Subcutaneous abdominal adipose tissue (tissue), 5 donors: ENCODE measurements at regions not wholly inside any gene's neighbourhood (a gene's known extent, or its start where the extent isn't known, plus 50 kb on each side); places are given as distances from the start of the nearest gene placed in this dataset.

Source experiments
- H3K27ac ChIP-seq: one replicate; pipeline ENCODE4 v1.7.0; 2013; ENCODE audit warnings: low read depth, mild to moderate bottlenecking, inconsistent platforms, low read length, moderate library complexity
- H3K27me3 ChIP-seq, 5 donors: one replicate each; pipeline ENCODE4 v1.7.0; 2013; ENCODE audit warnings: low read length in 5 of 5, inconsistent platforms in 1 of 5; ENCODE audit not compliant: control insufficient read depth in 5 of 5, insufficient read depth in 4 of 5
- H3K36me3 ChIP-seq, 5 donors: one replicate each; pipeline ENCODE4 v1.7.0; 2013; ENCODE audit warnings: low read length in 5 of 5; ENCODE audit not compliant: control insufficient read depth in 5 of 5, insufficient read depth in 5 of 5
- H3K4me1 ChIP-seq, 5 donors: one replicate each; pipeline ENCODE4 v1.7.0; 2013; ENCODE audit warnings: low read length in 5 of 5, mild to moderate bottlenecking in 3 of 5, moderate library complexity in 1 of 5; ENCODE audit not compliant: control insufficient read depth in 5 of 5, insufficient read depth in 5 of 5
- H3K4me3 ChIP-seq, 5 donors: one replicate each; pipeline ENCODE4 v1.7.0; 2013; ENCODE audit warnings: low read length in 5 of 5, low read depth in 1 of 5
- H3K9ac ChIP-seq, 5 donors: one replicate each; pipeline ENCODE4 v1.7.0; 2013; ENCODE audit warnings: low read length in 5 of 5, mild to moderate bottlenecking in 4 of 5, moderate library complexity in 3 of 5
- H3K9me3 ChIP-seq, 5 donors: one replicate each; pipeline ENCODE4 v1.7.0; 2013; ENCODE audit warnings: low read length in 5 of 5; ENCODE audit not compliant: control insufficient read depth in 5 of 5
- donor health status: healthy.
- donor health status: healthy.
- donor health status: healthy.
- donor health status: healthy.
- donor health status: healthy.

- H3K4me1 ChIP-seq: peaks cover 5 to 36% (median 22%) of the 10 kb centered on the region in 5 donors
- H3K4me3 ChIP-seq: no peak overlapping the region
- no peaks in the 10 kb centered on the region for H3K27me3 ChIP-seq
- H3K9me3 ChIP-seq: no peaks in the 10 kb centered on the region
- no peak overlapping the region for H3K9ac ChIP-seq
- H3K27ac ChIP-seq: no peak overlapping the region
- no peaks in the 10 kb centered on the region for H3K36me3 ChIP-seq
Measured at GRCh38 chr6:137343241-137343640, 124.1 kb upstream of the IFNGR1 start.

- Histone ChIP-seq H3K36me3 (no peaks in the 10 kb centered on the region), H3K9me3 (no peaks in the 10 kb centered on the region), H3K27ac (peak overlapping the region; percentile 3), H3K4me3 (peak overlapping the region; percentile 48 to 60 (median 52)), H3K4me1 (peaks cover 5 to 36% (median 22%) of the 10 kb centered on the region in 5 donors), H3K27me3 (no peaks in the 10 kb centered on the region), H3K9ac (peak overlapping the region in 2 of 5 donors; percentile 9 to 19)
Measured at GRCh38 chr6:137342607-137343190, 123.5 kb upstream of the IFNGR1 start.

- Histone ChIP-seq H3K4me3 (peak overlapping the region in 3 of 5 donors; percentile 1 to 52 (median 21)), H3K4me1 (peaks cover 5 to 36% (median 22%) of the 10 kb centered on the region in 5 donors), H3K9me3 (no peaks in the 10 kb centered on the region), H3K27ac (peak overlapping the region; percentile 45), H3K27me3 (no peaks in the 10 kb centered on the region), H3K36me3 (no peaks in the 10 kb centered on the region), H3K9ac (no peak overlapping the region)
Measured at GRCh38 chr6:137341681-137342195, 122.6 kb upstream of the IFNGR1 start.

GRCh38 chr6:137339929-137340559 lies 120.9 kb upstream of the IFNGR1 start:
- Histone ChIP-seq H3K9me3 (no peaks in the 10 kb centered on the region), H3K9ac (no peak overlapping the region), H3K27me3 (no peaks in the 10 kb centered on the region), H3K27ac (peak overlapping the region; percentile 74), H3K36me3 (no peaks in the 10 kb centered on the region), H3K4me3 (no peak overlapping the region), H3K4me1 (peaks cover 5 to 36% (median 22%) of the 10 kb centered on the region in 5 donors)

- Histone ChIP-seq H3K27ac (no peak overlapping the region), H3K27me3 (peaks cover 0 to 3% (median 0%) of the 10 kb centered on the region in 5 donors), H3K36me3 (no peaks in the 10 kb centered on the region), H3K9ac (no peak overlapping the region), H3K9me3 (no peaks in the 10 kb centered on the region), H3K4me3 (no peak overlapping the region), H3K4me1 (peaks cover 0 to 13% (median under 1%) of the 10 kb centered on the region in 5 donors)
Measured at GRCh38 chr6:137334884-137335283, 115.7 kb upstream of the IFNGR1 start.

GRCh38 chr6:137334094-137334493 lies 114.9 kb upstream of the IFNGR1 start:
- peaks cover 0 to 3% (median 0%) of the 10 kb centered on the region in 5 donors for H3K27me3 ChIP-seq
- no peak overlapping the region for H3K4me3 ChIP-seq
- no peaks in the 10 kb centered on the region for H3K9me3 ChIP-seq
- no peak overlapping the region for H3K27ac ChIP-seq
- no peaks in the 10 kb centered on the region for H3K36me3 ChIP-seq
- H3K4me1 ChIP-seq: peaks cover 0 to 11% (median 0%) of the 10 kb centered on the region in 5 donors
- no peak overlapping the region for H3K9ac ChIP-seq

GRCh38 chr6:137332637-137333280 lies 113.6 kb upstream of the IFNGR1 start:
- peak overlapping the region in 1 of 5 donors; percentile 7 for H3K4me3 ChIP-seq
- no peaks in the 10 kb centered on the region for H3K9me3 ChIP-seq
- no peaks in the 10 kb centered on the region for H3K36me3 ChIP-seq
- peaks cover 0 to 11% (median 0%) of the 10 kb centered on the region in 5 donors for H3K4me1 ChIP-seq
- H3K27me3 ChIP-seq: peaks cover 0 to 3% (median 0%) of the 10 kb centered on the region in 5 donors
- H3K27ac ChIP-seq: no peak overlapping the region
- H3K9ac ChIP-seq: no peak overlapping the region

GRCh38 chr6:137323860-137324259 lies 104.7 kb upstream of the IFNGR1 start:
- no peak overlapping the region for H3K27ac ChIP-seq

GRCh38 chr6:137320271-137320670 lies 101.1 kb upstream of the IFNGR1 start:
- Histone ChIP-seq H3K36me3 (no peaks in the 10 kb centered on the region), H3K27me3 (no peaks in the 10 kb centered on the region), H3K9me3 (no peaks in the 10 kb centered on the region), H3K4me3 (no peak overlapping the region), H3K4me1 (peaks cover 0 to under 1% (median 0%) of the 10 kb centered on the region in 5 donors), H3K27ac (no peak overlapping the region), H3K9ac (no peak overlapping the region)

More at GRCh38 chr6:137323860-137324259, 104.7 kb upstream of the IFNGR1 start:
- H3K9me3 ChIP-seq: no peaks in the 10 kb centered on the region
- H3K4me1 ChIP-seq: no peaks in the 10 kb centered on the region
- H3K4me3 ChIP-seq: no peak overlapping the region
- no peaks in the 10 kb centered on the region for H3K27me3 ChIP-seq
- H3K36me3 ChIP-seq: no peaks in the 10 kb centered on the region
- no peak overlapping the region for H3K9ac ChIP-seq

- no peaks in the 10 kb centered on the region for H3K9me3 ChIP-seq
- no peaks in the 10 kb centered on the region for H3K36me3 ChIP-seq
- H3K4me3 ChIP-seq: no peak overlapping the region
- H3K4me1 ChIP-seq: peaks cover 4 to 19% (median 14%) of the 10 kb centered on the region in 5 donors
- no peak overlapping the region for H3K27ac ChIP-seq
- H3K27me3 ChIP-seq: no peaks in the 10 kb centered on the region
- H3K9ac ChIP-seq: no peak overlapping the region
Measured at GRCh38 chr6:137316626-137317025, 97.4 kb upstream of the IFNGR1 start.
